GM23338 (cell line): ENCODE measurements at regions not wholly inside any gene's neighbourhood (a gene's known extent, or its start where the extent isn't known, plus 50 kb on each side); places are given as distances from the start of the nearest gene placed in this dataset.

Experiments used
- CREB1 ChIP-seq: fragments of 250-450 bp; sonication (Bioruptor Pico); IDR thresholded peaks from 2 replicates; pipeline ENCODE4 v1.5.0; 2020; ENCODE audit warnings: low read depth, mild to moderate bottlenecking, moderate library complexity
- EZH2 ChIP-seq: fragments of 200-600 bp; sonication (generic); IDR thresholded peaks from one replicate; pipeline ENCODE4 v1.8.0; 2017; ENCODE audit warnings: antibody characterized with exemption, mild to moderate bottlenecking, low read depth; ENCODE audit not compliant: unreplicated experiment
- EZH2phosphoT487 ChIP-seq: fragments of 200-600 bp; sonication (generic); IDR thresholded peaks from one replicate; pipeline ENCODE4 v1.8.1; 2018; ENCODE audit warnings: antibody characterized with exemption; ENCODE audit not compliant: unreplicated experiment
- JUNB ChIP-seq: IDR thresholded peaks from one replicate; pipeline ENCODE4 v1.6.1; 2016; ENCODE audit warnings: antibody characterized with exemption; ENCODE audit not compliant: unreplicated experiment
- POLR2AphosphoS5 ChIP-seq: IDR thresholded peaks from 2 replicates; pipeline ENCODE4 v1.6.1; 2016; ENCODE audit warnings: antibody characterized with exemption, low read depth
- ZNF331 ChIP-seq: fragments of 250-450 bp; sonication (Bioruptor Pico); IDR thresholded peaks from 2 replicates; pipeline ENCODE4 v1.5.0; 2020; ENCODE audit warnings: low read depth, mild to moderate bottlenecking, moderate library complexity
- TF ChIP-seq, protein P1 (sequence below), 2 experiments: fragments of 200-600 bp in 1 of 2; sonication (generic) in 1 of 2; conservative IDR thresholded peaks; 2 replicates each; pipeline versions ENCODE4 v1.5.1 to v1.6.1; 2016 to 2017; ENCODE audit warnings: antibody characterized with exemption in 2 of 2, low read depth in 2 of 2, mild to moderate bottlenecking in 2 of 2, moderate library complexity in 1 of 2
- TF ChIP-seq, protein P2 (sequence below): IDR thresholded peaks from one replicate; pipeline ENCODE4 v1.6.1; 2018; ENCODE audit warnings: antibody characterized with exemption; ENCODE audit not compliant: unreplicated experiment
- TF ChIP-seq, protein P3 (sequence below): IDR thresholded peaks from 2 replicates; pipeline ENCODE4 v1.6.1; 2016; ENCODE audit warnings: antibody characterized with exemption

DNA sequence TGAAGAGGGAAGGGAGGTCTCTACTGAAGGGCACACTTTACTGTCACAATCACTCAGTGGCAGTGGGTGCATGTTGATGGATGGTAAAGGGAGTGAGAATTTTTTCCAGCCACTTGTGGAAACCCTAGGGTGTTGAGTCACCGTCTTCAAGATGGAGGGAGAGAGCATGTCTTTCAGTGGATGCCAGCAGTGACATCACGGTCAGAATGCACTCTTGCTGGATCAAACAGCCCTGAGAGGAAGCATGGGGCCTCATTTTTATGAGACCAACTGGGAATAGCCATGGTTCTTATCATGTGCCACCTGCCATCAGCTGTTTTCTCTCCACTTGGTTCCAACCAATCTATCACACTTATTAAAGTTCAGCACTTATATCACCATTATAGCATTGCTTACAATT lies 182.5 kb downstream of the KCNRG start:
- TF ChIP-seq EZH2 (no peak), EZH2phosphoT487 (no peak), POLR2AphosphoS5 (no peak), JUNB (no peak), ZNF331 (CRISPR knock-in tag) (no peak), CREB1 (CRISPR knock-in tag) (no peak)
- TF ChIP-seq, protein P1, sequence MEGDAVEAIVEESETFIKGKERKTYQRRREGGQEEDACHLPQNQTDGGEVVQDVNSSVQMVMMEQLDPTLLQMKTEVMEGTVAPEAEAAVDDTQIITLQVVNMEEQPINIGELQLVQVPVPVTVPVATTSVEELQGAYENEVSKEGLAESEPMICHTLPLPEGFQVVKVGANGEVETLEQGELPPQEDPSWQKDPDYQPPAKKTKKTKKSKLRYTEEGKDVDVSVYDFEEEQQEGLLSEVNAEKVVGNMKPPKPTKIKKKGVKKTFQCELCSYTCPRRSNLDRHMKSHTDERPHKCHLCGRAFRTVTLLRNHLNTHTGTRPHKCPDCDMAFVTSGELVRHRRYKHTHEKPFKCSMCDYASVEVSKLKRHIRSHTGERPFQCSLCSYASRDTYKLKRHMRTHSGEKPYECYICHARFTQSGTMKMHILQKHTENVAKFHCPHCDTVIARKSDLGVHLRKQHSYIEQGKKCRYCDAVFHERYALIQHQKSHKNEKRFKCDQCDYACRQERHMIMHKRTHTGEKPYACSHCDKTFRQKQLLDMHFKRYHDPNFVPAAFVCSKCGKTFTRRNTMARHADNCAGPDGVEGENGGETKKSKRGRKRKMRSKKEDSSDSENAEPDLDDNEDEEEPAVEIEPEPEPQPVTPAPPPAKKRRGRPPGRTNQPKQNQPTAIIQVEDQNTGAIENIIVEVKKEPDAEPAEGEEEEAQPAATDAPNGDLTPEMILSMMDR (conservative IDR thresholded peaks at IDR 0.05; ENCODE audit: low read depth in 2 of 2), result no peak
- TF ChIP-seq, protein P2, sequence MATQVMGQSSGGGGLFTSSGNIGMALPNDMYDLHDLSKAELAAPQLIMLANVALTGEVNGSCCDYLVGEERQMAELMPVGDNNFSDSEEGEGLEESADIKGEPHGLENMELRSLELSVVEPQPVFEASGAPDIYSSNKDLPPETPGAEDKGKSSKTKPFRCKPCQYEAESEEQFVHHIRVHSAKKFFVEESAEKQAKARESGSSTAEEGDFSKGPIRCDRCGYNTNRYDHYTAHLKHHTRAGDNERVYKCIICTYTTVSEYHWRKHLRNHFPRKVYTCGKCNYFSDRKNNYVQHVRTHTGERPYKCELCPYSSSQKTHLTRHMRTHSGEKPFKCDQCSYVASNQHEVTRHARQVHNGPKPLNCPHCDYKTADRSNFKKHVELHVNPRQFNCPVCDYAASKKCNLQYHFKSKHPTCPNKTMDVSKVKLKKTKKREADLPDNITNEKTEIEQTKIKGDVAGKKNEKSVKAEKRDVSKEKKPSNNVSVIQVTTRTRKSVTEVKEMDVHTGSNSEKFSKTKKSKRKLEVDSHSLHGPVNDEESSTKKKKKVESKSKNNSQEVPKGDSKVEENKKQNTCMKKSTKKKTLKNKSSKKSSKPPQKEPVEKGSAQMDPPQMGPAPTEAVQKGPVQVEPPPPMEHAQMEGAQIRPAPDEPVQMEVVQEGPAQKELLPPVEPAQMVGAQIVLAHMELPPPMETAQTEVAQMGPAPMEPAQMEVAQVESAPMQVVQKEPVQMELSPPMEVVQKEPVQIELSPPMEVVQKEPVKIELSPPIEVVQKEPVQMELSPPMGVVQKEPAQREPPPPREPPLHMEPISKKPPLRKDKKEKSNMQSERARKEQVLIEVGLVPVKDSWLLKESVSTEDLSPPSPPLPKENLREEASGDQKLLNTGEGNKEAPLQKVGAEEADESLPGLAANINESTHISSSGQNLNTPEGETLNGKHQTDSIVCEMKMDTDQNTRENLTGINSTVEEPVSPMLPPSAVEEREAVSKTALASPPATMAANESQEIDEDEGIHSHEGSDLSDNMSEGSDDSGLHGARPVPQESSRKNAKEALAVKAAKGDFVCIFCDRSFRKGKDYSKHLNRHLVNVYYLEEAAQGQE, result no peak
- TF ChIP-seq, protein P3, sequence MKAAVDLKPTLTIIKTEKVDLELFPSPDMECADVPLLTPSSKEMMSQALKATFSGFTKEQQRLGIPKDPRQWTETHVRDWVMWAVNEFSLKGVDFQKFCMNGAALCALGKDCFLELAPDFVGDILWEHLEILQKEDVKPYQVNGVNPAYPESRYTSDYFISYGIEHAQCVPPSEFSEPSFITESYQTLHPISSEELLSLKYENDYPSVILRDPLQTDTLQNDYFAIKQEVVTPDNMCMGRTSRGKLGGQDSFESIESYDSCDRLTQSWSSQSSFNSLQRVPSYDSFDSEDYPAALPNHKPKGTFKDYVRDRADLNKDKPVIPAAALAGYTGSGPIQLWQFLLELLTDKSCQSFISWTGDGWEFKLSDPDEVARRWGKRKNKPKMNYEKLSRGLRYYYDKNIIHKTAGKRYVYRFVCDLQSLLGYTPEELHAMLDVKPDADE, result no peak
